Testis (tissue), 2 donors: ENCODE measurements at regions not wholly inside any gene's neighbourhood (a gene's known extent, or its start where the extent isn't known, plus 50 kb on each side); places are given as distances from the start of the nearest gene placed in this dataset.

Experiments
- POLR2A ChIP-seq: fragments of 450-650 bp; IDR thresholded peaks from one replicate; pipeline ENCODE4 v1.6.1; 2017; ENCODE audit warnings: antibody characterized with exemption, mild to moderate bottlenecking, moderate library complexity
- TF ChIP-seq, protein P1 (sequence below), 3 experiments: fragments of 450-650 bp in 2 of 3; fragments of 200-600 bp in 1 of 3; sonication (generic) in 1 of 3; IDR thresholded peaks; one replicate each; pipeline ENCODE4 v1.5.1; 2016 to 2019; ENCODE audit warnings: antibody characterized with exemption in 3 of 3, mild to moderate bottlenecking in 2 of 3, moderate library complexity in 1 of 3

DNA sequence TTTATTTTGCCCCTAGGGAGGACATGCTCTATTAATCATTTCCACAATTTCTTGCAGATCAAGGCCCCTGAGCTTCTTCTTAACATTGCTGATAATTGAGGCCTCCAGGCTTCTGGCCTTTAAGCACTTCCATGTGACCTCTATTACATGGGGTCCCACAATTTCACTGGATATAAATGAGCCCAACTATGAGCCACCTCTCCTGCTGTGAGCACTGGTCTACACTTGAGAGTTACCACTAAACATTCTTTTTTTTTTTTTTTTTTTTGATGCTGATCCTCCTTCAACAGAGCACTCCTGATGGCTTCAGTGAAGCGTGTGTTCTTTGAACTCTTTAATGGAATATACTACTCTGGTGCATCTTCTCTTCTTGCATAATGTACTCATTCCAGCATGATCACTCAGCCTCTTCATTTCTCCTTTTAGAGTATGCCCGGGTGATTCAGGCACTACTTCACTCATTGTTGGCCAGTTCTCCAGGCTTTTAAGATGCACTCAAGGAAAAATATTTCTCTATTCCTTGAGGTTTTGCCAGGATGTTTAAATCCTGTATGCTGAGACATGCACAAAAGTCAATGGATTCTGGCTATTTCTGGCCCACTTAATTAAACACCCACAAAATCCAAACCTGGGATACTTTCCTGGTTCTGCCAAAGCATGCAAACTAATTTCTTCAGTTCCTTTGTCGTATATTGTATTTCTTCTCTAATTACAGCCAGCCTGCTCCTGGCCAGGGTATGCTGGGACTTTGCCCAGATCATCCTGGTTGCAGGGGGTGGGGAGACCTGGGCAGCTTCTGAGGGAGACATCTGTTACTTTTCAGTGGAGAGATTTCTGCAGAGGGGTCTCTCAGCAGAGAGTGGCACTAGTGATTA lies 257.8 kb upstream of the LUZP2 start:
- TF ChIP-seq, protein P1, sequence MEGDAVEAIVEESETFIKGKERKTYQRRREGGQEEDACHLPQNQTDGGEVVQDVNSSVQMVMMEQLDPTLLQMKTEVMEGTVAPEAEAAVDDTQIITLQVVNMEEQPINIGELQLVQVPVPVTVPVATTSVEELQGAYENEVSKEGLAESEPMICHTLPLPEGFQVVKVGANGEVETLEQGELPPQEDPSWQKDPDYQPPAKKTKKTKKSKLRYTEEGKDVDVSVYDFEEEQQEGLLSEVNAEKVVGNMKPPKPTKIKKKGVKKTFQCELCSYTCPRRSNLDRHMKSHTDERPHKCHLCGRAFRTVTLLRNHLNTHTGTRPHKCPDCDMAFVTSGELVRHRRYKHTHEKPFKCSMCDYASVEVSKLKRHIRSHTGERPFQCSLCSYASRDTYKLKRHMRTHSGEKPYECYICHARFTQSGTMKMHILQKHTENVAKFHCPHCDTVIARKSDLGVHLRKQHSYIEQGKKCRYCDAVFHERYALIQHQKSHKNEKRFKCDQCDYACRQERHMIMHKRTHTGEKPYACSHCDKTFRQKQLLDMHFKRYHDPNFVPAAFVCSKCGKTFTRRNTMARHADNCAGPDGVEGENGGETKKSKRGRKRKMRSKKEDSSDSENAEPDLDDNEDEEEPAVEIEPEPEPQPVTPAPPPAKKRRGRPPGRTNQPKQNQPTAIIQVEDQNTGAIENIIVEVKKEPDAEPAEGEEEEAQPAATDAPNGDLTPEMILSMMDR (IDR thresholded peaks at IDR 0.05), result no peak
- TF ChIP-seq POLR2A, result no peak
